GM19324 (cell line): ENCODE measurements at regions not wholly inside any gene's neighbourhood (a gene's known extent, or its start where the extent isn't known, plus 50 kb on each side); places are given as distances from the start of the nearest gene placed in this dataset.

Source experiments
- ATAC-seq: cut with Tn5 transposase; IDR thresholded peaks from one replicate; pipeline ENCODE4 v1.9.1; 2021; ENCODE audit warnings: mild to moderate bottlenecking, moderate library complexity; ENCODE audit not compliant: unreplicated experiment, low FRiP score

DNA sequence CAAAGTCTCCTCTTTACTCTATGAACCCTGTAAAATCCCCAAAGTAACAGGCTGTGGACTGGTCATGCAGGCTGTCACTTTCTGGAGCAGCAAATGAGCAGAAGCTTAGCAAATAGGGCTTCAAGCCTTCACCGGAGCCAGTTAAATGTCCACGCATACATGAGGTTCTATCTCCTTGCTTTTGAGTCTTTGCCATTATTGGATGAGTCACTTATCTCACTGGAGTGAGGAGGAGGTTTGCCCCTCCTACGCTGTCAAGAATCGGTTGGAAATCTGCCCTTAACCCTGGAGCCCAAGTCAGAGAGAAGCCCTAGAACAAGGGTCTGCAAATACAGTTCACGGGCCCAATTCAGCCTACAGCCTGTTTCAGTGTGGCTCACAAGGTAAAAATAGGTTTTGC is 126.1 kb upstream of the CTNNB1 start:
- no peak for ATAC-seq

DNA sequence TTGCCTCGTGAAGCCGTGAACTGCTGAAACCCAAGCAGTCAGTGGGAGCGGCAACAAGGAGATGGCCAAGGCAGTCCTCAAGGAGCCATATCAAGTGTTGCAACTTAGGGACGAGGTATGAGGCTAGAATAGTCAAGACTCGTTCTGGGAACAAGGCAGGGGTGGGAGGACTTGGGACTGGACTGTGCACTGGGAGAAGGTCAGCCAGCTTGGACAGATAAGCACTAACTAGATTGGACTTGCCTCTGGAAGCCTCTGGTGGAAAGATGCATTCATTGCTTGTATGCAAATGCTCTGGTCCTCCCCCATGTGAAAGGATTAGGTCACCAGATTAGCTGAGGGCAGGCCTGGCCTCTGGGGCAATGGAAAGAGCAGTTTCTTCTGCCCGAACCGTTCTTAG is 123.3 kb upstream of the CTNNB1 start:
- no peak for ATAC-seq

- ATAC-seq = no peak
Measured at GRCh38 chr3:41076399-41076798, 122.9 kb upstream of the CTNNB1 start.

DNA sequence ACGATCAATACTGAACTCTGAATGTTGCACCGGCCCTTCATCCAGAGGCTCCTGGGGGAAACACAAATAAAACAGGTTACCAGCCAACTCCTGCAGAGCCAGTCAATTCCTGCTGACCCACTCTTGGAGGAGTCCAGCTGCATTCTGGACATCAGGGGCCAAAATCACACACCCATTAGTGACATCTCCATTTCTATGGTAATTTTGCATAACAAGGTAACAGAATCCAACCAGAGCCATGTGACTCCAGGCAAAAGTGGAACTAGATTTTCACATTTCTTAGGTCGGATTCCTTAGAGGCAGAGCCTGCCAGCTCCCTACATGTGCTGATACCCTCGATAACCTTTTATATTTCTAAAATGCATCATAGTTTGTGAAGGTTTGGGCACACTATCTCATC is 119.2 kb upstream of the CTNNB1 start:
- ATAC-seq = no peak

DNA sequence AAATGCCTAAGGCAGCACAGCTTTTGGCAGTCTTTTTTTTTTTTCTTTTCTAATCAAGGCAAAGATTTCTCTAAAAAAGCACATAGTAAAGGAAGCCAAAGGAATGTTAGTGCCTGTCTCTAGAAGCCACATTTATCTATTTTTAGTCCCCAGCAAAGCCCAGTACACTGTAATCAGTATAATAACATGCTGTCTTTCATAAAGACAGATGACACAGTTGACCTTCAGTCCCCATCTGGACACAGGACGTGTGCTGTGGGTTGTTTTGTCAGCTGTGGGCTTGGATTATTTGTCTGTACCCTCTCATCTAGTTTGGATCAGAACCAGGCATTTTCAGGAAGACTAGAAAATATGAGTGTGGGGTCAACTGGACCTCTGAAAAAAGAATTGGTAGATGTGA is 110.4 kb upstream of the CTNNB1 start:
- ATAC-seq = no peak

GRCh38 chr3:41089566-41089965 is 109.7 kb upstream of the CTNNB1 start:
- ATAC-seq = no peak

- no peak for ATAC-seq
Measured at GRCh38 chr3:41092844-41093243, 106.5 kb upstream of the CTNNB1 start.

DNA sequence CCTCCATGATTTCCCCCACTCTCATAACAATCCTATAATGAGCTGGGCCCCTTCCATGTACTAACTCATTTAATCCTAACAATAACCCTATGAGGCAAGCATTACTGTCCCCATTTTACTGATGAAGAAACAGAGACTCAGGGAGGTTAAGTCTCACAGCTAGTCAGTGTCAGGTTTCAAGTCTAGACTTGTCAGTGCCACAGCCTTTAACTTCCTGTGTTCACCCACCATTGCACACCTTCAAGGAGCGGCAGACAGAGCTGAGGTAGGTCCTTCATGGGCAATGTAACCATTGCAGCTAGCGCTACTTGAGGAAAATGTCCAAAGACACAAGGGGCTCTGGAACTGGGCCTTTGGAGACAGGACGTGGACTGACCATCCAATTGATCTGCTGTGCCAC is 105.8 kb upstream of the CTNNB1 start:
- ATAC-seq = no peak

DNA sequence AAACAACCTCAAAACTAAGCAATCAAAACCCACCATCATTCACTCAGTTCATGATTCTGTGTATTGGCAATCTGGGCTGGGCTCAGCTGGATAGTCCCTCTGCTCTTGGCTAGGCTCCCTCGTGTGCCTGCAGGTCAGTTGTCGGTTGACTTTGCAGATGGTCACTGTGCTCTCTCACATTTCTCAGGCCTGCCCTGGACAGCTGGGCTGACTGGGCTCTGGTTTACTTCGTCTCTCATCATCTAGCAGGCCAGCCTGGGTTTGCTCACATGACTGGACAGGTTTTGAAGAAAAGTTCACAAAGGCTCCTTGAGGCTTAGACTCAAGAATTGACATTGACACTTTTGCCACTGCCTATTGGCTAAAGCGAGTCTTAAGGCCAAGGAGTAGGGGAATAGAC is 105.0 kb upstream of the CTNNB1 start:
- no peak for ATAC-seq

- no peak for ATAC-seq
Measured at GRCh38 chr3:41095702-41096101, 103.6 kb upstream of the CTNNB1 start.

DNA sequence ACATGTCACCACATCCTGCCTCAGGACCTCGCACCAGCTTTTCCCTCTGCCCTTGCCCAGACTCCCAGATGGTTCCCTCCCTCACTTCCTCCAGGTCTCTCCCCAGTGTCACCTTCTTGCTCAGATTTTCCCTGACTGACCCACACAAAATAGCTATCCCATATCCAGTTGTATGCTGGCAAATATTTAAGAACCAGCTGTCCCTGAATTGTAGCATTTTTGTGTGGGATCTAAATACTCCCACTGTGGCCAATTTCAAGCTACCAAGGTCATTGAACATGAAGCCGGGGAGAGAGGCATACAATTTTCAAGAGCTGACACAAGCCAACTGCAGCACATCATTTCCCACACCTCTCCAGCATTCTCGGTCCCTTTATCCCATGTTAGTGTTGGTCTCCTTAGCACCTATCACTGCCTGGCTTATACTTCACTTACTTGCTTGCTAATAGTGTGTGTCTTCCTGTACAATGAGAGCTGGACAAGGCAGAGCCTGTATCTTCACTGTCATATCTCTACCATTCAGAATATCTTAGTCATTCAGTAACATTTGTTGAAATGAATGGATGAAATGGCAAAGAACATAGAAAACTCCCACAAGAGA is 101.3 kb upstream of the CTNNB1 start:
- no peak for ATAC-seq

GRCh38 chr3:41101231-41101630 is 98.1 kb upstream of the CTNNB1 start:
- ATAC-seq = no peak

DNA sequence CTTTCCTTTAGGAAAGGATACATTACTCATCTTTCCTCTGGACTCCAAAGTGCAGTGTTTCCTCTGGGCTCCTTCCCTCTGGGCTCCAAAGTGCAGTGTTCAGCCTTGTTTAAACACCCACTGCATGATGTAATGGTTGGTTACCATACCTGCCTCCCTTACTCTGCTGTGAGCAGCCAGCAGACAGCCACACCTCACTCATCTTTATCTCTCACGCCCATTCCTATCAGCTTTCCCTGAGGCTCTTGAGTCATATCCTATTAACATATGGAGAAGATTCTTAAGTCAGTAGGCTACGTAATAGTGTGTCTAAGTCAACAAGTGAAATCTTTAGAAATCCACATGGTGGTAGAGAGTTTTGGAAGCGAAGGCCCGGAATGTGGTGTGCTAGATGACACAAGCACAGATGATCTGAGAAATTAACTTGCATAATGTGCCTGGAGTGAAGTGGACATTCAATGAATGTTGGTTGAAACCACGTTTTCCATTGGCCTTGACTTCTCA is 97.2 kb upstream of the CTNNB1 start:
- ATAC-seq = no peak

- no peak for ATAC-seq
Measured at GRCh38 chr3:41102750-41103149, 96.6 kb upstream of the CTNNB1 start.

- ATAC-seq = no peak
Measured at GRCh38 chr3:41103200-41103599, 96.1 kb upstream of the CTNNB1 start.

- ATAC-seq = no peak
Measured at GRCh38 chr3:41104147-41104546, 95.2 kb upstream of the CTNNB1 start.

GRCh38 chr3:41106691-41107090 is 92.6 kb upstream of the CTNNB1 start:
- ATAC-seq = no peak

- ATAC-seq = no peak
Measured at GRCh38 chr3:41111011-41111410, 88.3 kb upstream of the CTNNB1 start.

DNA sequence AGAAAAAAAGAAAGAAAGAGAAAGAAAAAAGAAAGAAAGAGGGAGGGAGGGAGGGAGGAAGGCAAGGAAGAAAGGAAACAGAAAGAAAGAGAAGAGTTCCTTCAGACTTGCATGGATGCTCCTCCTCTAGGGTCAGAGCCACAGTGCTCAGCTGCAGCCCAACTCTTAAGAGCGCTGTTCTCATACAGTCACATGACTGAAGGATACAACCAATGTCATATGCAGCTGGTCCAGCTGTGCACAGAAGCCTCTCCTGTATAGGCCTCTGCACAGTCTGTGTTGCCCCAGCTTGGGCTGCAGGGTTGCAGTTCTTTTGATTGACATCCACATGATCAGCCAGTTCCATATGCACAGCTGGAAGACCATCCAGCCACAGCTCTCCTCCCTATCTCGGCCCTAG is 86.8 kb upstream of the CTNNB1 start:
- no peak for ATAC-seq

DNA sequence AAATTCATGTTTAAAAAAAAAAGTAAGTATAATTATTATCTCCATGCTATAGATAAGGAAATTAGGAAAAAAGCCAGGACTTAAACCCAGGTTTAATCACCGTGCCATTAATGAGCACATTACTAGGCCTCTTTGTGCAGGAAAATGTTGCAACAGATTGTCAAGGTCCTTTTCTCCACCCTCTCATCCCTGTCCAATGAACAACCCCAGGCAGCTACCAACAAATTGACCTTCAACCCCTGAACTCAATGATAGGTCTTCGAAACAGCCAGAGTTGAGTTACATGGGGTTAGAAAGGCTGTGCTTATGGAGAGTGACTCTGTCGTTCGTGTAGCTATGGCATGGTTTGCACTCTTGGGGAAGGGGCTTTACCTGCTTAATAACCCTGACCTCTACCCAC is 84.2 kb upstream of the CTNNB1 start:
- no peak for ATAC-seq

- ATAC-seq = no peak
Measured at GRCh38 chr3:41116851-41117250, 82.5 kb upstream of the CTNNB1 start.

DNA sequence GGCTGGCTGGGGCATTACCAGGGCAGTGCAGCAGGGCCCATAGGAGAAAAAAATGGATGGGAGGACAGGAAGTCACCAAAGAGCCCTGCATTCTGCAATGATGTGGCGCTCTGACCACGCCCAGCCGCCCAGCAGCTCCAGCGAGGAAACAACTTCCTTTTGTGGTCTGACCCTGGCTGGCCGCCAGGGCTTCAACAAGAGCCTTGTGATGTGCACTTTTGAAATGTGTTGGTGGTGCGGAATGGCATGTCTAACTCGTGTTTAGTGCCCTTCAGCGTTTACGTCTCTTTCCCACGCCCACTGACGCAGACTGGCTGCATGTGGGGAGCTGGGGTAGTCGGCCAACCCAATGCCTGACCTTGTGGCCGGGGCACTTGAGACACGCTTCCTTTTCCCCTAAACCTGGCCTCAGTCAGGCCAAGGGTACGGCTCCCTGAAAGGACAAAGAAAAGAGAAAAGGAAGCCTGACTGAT is 81.9 kb upstream of the CTNNB1 start:
- ATAC-seq = peak; percentile 68
